SU-DHL-6 (cell line): ENCODE measurements at regions not wholly inside any gene's neighbourhood (a gene's known extent, or its start where the extent isn't known, plus 50 kb on each side); places are given as distances from the start of the nearest gene placed in this dataset.

Source experiments
- H2AFZ ChIP-seq: fragments of 200-600 bp; sonication (generic); 2 replicates; pipeline ENCODE4 v1.6.1; 2014; ENCODE audit warnings: low read depth, mild to moderate bottlenecking, moderate library complexity, mixed read lengths, antibody characterized with exemption, low read length; ENCODE audit not compliant: severe bottlenecking
- H3F3A ChIP-seq: fragments of 200-600 bp; shearing (Covaris generic); 2 replicates; pipeline ENCODE4 v1.6.0; 2016; ENCODE audit warnings: antibody characterized with exemption, mild to moderate bottlenecking; ENCODE audit not compliant: insufficient read depth
- H3K27ac ChIP-seq: fragments of 200-600 bp; sonication (generic); 2 replicates; pipeline ENCODE4 v1.5.1; 2016; ENCODE audit warnings: low read depth, mild to moderate bottlenecking, low read length, moderate library complexity, mixed read lengths
- H3K27me3 ChIP-seq: fragments of 200-600 bp; sonication (generic), shearing (Covaris generic); 2 replicates; pipeline ENCODE4 v1.6.0; 2014; ENCODE audit warnings: mild to moderate bottlenecking, low read length
- H3K36me3 ChIP-seq: fragments of 200-600 bp; sonication (generic); 2 replicates; pipeline ENCODE4 v1.6.1; 2014; ENCODE audit warnings: mild to moderate bottlenecking, low read length, mixed read lengths
- H3K4me2 ChIP-seq: fragments of 300-600, 200-600 bp; shearing (Covaris generic), sonication (generic); 2 replicates; pipeline ENCODE4 v1.6.0; 2014; ENCODE audit warnings: low read length, low read depth, mild to moderate bottlenecking; ENCODE audit not compliant: poor library complexity, severe bottlenecking
- H3K4me3 ChIP-seq: fragments of 200-600 bp; sonication (generic); 2 replicates; pipeline ENCODE4 v1.5.1; 2014; ENCODE audit warnings: antibody characterized with exemption, low read length, mild to moderate bottlenecking, mixed read lengths; ENCODE audit not compliant: insufficient read depth, poor library complexity, severe bottlenecking
- H3K79me2 ChIP-seq: fragments of 200-600 bp; sonication (generic); 2 replicates; pipeline ENCODE4 v1.6.1; 2014; ENCODE audit warnings: mild to moderate bottlenecking, low read length, moderate library complexity; ENCODE audit not compliant: insufficient read depth
- H3K9ac ChIP-seq: fragments of 200-600 bp; sonication (generic); 2 replicates; pipeline ENCODE4 v1.7.0; 2014; ENCODE audit warnings: mild to moderate bottlenecking, low read length
- H3K9me2 ChIP-seq: fragments of 200-600 bp; sonication (generic); replicated peaks from 2 replicates; pipeline ENCODE4 v1.6.1; 2014; ENCODE audit warnings: low read length; ENCODE audit not compliant: insufficient read depth
- H3K9me3 ChIP-seq: fragments of 200-600 bp; sonication (generic); 2 replicates; pipeline ENCODE4 v1.6.1; 2014; ENCODE audit warnings: low read length, mixed read lengths; ENCODE audit not compliant: insufficient read depth
- H4K20me1 ChIP-seq: fragments of 200-600 bp; sonication (generic); 2 replicates; pipeline ENCODE4 v1.6.1; 2014; ENCODE audit warnings: low read depth, mild to moderate bottlenecking, antibody characterized with exemption, low read length, moderate library complexity, mixed read lengths
- EZH2phosphoT487 ChIP-seq: fragments of 200-600 bp; sonication (generic), shearing (Covaris generic); conservative IDR thresholded peaks from 2 replicates; pipeline ENCODE4 v1.6.1; 2018; ENCODE audit warnings: mild to moderate bottlenecking, antibody characterized with exemption, low read length, moderate library complexity, mixed read lengths
- TF ChIP-seq, protein P1 (sequence below): fragments of 200-600 bp; sonication (generic); IDR thresholded peaks from one replicate; pipeline ENCODE4 v1.5.1; 2017; ENCODE audit warnings: antibody characterized with exemption, mild to moderate bottlenecking, low read length, moderate library complexity; ENCODE audit not compliant: insufficient read depth, poor library complexity, severe bottlenecking

DNA sequence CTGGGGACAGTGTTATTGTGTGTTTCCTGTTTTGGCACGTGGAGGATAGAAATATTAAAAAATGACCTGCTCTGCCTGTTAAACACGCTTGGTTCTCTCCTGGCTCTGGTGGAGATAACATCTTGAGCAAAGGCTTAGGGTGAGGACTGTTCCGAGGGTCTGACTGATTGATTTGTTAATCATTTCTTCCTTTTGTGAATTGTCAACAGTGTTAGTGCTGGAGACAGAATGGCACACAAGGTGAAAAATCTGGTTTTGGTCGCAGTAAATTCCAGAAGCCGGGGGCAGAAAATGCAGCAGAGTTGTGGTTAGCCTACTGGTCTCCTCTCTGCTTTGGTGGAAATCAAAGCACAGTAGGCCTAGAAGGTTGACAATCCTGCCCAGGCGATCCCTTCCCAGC lies 163.6 kb downstream of the FGF9 start:
- Histone ChIP-seq H3K9me3 (no peaks in the 10 kb centered on the region), H3K27me3 (no peaks in the 10 kb centered on the region), H3K79me2 (no peaks in the 10 kb centered on the region), H3F3A (no peaks in the 10 kb centered on the region), H3K9ac (no peak overlapping the region), H3K9me2 (no peaks in the 10 kb centered on the region), H3K4me3 (no peak overlapping the region), H3K27ac (no peak overlapping the region), H4K20me1 (no peaks in the 10 kb centered on the region), H3K4me2 (no peak overlapping the region), H3K36me3 (no peaks in the 10 kb centered on the region), H2AFZ (no peak overlapping the region)
- TF ChIP-seq, protein P1, sequence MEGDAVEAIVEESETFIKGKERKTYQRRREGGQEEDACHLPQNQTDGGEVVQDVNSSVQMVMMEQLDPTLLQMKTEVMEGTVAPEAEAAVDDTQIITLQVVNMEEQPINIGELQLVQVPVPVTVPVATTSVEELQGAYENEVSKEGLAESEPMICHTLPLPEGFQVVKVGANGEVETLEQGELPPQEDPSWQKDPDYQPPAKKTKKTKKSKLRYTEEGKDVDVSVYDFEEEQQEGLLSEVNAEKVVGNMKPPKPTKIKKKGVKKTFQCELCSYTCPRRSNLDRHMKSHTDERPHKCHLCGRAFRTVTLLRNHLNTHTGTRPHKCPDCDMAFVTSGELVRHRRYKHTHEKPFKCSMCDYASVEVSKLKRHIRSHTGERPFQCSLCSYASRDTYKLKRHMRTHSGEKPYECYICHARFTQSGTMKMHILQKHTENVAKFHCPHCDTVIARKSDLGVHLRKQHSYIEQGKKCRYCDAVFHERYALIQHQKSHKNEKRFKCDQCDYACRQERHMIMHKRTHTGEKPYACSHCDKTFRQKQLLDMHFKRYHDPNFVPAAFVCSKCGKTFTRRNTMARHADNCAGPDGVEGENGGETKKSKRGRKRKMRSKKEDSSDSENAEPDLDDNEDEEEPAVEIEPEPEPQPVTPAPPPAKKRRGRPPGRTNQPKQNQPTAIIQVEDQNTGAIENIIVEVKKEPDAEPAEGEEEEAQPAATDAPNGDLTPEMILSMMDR, result no peak
- no peak for TF ChIP-seq EZH2phosphoT487

GRCh38 chr13:21837288-21837687 lies 166.4 kb downstream of the FGF9 start:
- TF ChIP-seq EZH2phosphoT487, result no peak
- TF ChIP-seq, protein P1, result no peak
- Histone ChIP-seq H3K27ac (no peak overlapping the region), H3K36me3 (no peaks in the 10 kb centered on the region), H3K4me3 (no peak overlapping the region), H3K79me2 (no peaks in the 10 kb centered on the region), H3K4me2 (no peak overlapping the region), H4K20me1 (no peaks in the 10 kb centered on the region), H2AFZ (no peak overlapping the region), H3F3A (no peaks in the 10 kb centered on the region), H3K9me3 (no peaks in the 10 kb centered on the region), H3K9ac (no peak overlapping the region), H3K9me2 (no peaks in the 10 kb centered on the region), H3K27me3 (no peaks in the 10 kb centered on the region)

DNA sequence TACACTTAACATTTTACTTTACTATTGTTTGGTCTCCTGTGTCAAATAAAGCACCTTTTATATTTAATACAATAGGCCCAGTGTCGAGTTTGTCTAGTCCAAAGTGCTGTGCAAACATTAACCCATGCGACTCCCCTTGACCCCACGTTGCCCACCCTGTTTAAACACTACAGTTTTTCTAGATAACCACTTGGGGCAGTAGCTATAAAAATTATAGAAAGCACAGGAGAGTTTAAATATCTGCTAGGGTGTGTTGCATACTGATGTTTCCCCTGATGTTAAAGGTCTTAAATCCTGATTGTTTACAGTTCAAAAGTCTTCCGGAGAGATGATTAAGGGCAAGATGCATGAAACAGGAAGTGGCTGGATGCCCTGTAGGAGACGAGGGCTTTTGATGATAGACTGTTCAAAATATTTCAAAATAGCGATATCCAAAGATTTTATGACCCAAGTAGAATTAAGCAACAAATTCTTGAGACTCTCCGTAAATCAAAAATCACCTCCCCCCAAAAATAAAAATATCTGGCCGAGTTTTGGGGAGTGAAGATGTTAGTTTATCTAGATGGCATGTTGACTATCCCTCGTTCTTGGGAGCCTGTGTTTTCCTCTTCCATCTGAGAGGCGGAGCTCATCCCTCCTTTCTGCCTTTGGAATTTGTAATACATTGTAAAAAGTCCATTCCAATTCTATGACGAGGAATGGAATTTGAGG lies 167.1 kb downstream of the FGF9 start:
- Histone ChIP-seq H4K20me1 (no peaks in the 10 kb centered on the region), H3K79me2 (no peaks in the 10 kb centered on the region), H3K9me2 (no peaks in the 10 kb centered on the region), H3K4me2 (no peak overlapping the region), H3K9me3 (no peaks in the 10 kb centered on the region), H3K27me3 (no peaks in the 10 kb centered on the region), H3K9ac (no peak overlapping the region), H3K36me3 (no peaks in the 10 kb centered on the region), H3K27ac (no peak overlapping the region), H3K4me3 (no peak overlapping the region), H3F3A (no peaks in the 10 kb centered on the region), H2AFZ (no peak overlapping the region)
- TF ChIP-seq, protein P1, result no peak
- no peak for TF ChIP-seq EZH2phosphoT487
